Upper lobe of right lung (tissue), 1 donor: ENCODE measurements at regions not wholly inside any gene's neighbourhood (a gene's known extent, or its start where the extent isn't known, plus 50 kb on each side); places are given as distances from the start of the nearest gene placed in this dataset.

ENCODE experiments used
- ATAC-seq: fragments of 200-7000 bp; cut with Tn5 transposase; one replicate; pipeline ENCODE4 v1.9.1; 2020; ENCODE audit warnings: mild to moderate bottlenecking, moderate library complexity
- DNase-seq: peaks from one replicate; pipeline ENCODE4 v3.0.0-alpha.2; 2020
- H3K27ac ChIP-seq: fragments of 200-600 bp; one replicate; pipeline ENCODE4 v1.8.0; 2022
- H3K27me3 ChIP-seq: fragments of 200-600 bp; one replicate; pipeline ENCODE4 v1.8.0; 2022; ENCODE audit warnings: mild to moderate bottlenecking
- H3K36me3 ChIP-seq: fragments of 200-600 bp; one replicate; pipeline ENCODE4 v1.8.0; 2022
- H3K4me1 ChIP-seq: fragments of 200-600 bp; one replicate; pipeline ENCODE4 v1.8.0; 2022
- H3K4me3 ChIP-seq: fragments of 200-600 bp; one replicate; pipeline ENCODE4 v1.8.0; 2022; ENCODE audit warnings: mild to moderate bottlenecking
- H3K9me3 ChIP-seq: fragments of 200-600 bp; one replicate; pipeline ENCODE4 v1.8.0; 2022
- CTCF ChIP-seq: fragments of 200-600 bp; IDR thresholded peaks from one replicate; pipeline ENCODE4 v1.8.0; 2022; ENCODE audit warnings: antibody characterized with exemption
- intact Hi-C: fragments of 100-400 bp; cut with DNase I; formaldehyde crosslinking; loops from one replicate; pipeline ENCODE4 v1.11.0; 2022
- donor health status: DM: no; HTN: yes; CAD: no; lungs with severe emphysema.

GRCh38 chr7:20016669-20017068, 200.5 kb downstream of the MACC1 start:
- no peaks in the 10 kb centered on the region for H3K36me3 ChIP-seq
- peaks cover 4% of the 10 kb centered on the region for H3K4me1 ChIP-seq
- ATAC-seq (no peak), DNase-seq (no peak)
- no peak for TF ChIP-seq CTCF
- H3K27me3 ChIP-seq: no peaks in the 10 kb centered on the region
- intact Hi-C loops: no loop called here
- no peak overlapping the region for H3K4me3 ChIP-seq
- H3K9me3 ChIP-seq: no peaks in the 10 kb centered on the region
- no peak overlapping the region for H3K27ac ChIP-seq

GRCh38 chr7:20013536-20013935, 203.6 kb downstream of the MACC1 start:
- Histone ChIP-seq H3K27ac (no peak overlapping the region), H3K4me3 (no peak overlapping the region), H3K4me1 (no peaks in the 10 kb centered on the region), H3K9me3 (no peaks in the 10 kb centered on the region), H3K27me3 (no peaks in the 10 kb centered on the region), H3K36me3 (no peaks in the 10 kb centered on the region)
- ATAC-seq (no peak), DNase-seq (no peak)
- no peak for TF ChIP-seq CTCF
- intact Hi-C loops: no loop called here

- no peak for TF ChIP-seq CTCF
- Histone ChIP-seq H3K27me3 (no peaks in the 10 kb centered on the region), H3K4me1 (no peaks in the 10 kb centered on the region), H3K4me3 (no peak overlapping the region), H3K9me3 (no peaks in the 10 kb centered on the region), H3K36me3 (no peaks in the 10 kb centered on the region), H3K27ac (no peak overlapping the region)
- no peak for DNase-seq
- intact Hi-C loops: no loop called here
- ATAC-seq: no peak
These were observed 205.1 kb downstream of the MACC1 start for GRCh38 chr7:20012100-20012499.

- DNase-seq (no peak), ATAC-seq (no peak)
- no peaks in the 10 kb centered on the region for H3K27me3 ChIP-seq
- no peak for TF ChIP-seq CTCF
- H3K36me3 ChIP-seq: no peaks in the 10 kb centered on the region
- H3K4me3 ChIP-seq: no peak overlapping the region
- no peaks in the 10 kb centered on the region for H3K9me3 ChIP-seq
- intact Hi-C loops: no loop called here
- H3K4me1 ChIP-seq: no peaks in the 10 kb centered on the region
- no peak overlapping the region for H3K27ac ChIP-seq
These were observed 206.3 kb downstream of the MACC1 start for GRCh38 chr7:20010877-20011276.

GRCh38 chr7:20007510-20007909, 209.7 kb downstream of the MACC1 start:
- no peaks in the 10 kb centered on the region for H3K36me3 ChIP-seq
- intact Hi-C loops: no loop called here
- no peak overlapping the region for H3K27ac ChIP-seq
- DNase-seq (no peak), ATAC-seq (no peak)
- no peak overlapping the region for H3K4me3 ChIP-seq
- H3K4me1 ChIP-seq: no peaks in the 10 kb centered on the region
- no peaks in the 10 kb centered on the region for H3K9me3 ChIP-seq
- H3K27me3 ChIP-seq: no peaks in the 10 kb centered on the region
- no peak for TF ChIP-seq CTCF

GRCh38 chr7:20005081-20005480, 212.1 kb downstream of the MACC1 start:
- ATAC-seq (no peak), DNase-seq (no peak)
- Histone ChIP-seq H3K27me3 (no peaks in the 10 kb centered on the region), H3K27ac (no peak overlapping the region), H3K9me3 (no peaks in the 10 kb centered on the region), H3K4me3 (no peak overlapping the region), H3K4me1 (no peaks in the 10 kb centered on the region), H3K36me3 (no peaks in the 10 kb centered on the region)
- TF ChIP-seq CTCF: no peak
- intact Hi-C loops: no loop called here
